Mesenteric fat pad (tissue), 1 donor: ENCODE measurements at regions not wholly inside any gene's neighbourhood (a gene's known extent, or its start where the extent isn't known, plus 50 kb on each side); places are given as distances from the start of the nearest gene placed in this dataset.

Experiments used
- DNase-seq: peaks from one replicate; pipeline ENCODE4 v3.0.0-alpha.2; 2020; ENCODE audit warnings: low spot score
- donor health status: DM: yes; HTN: yes; CAD: no.

DNA sequence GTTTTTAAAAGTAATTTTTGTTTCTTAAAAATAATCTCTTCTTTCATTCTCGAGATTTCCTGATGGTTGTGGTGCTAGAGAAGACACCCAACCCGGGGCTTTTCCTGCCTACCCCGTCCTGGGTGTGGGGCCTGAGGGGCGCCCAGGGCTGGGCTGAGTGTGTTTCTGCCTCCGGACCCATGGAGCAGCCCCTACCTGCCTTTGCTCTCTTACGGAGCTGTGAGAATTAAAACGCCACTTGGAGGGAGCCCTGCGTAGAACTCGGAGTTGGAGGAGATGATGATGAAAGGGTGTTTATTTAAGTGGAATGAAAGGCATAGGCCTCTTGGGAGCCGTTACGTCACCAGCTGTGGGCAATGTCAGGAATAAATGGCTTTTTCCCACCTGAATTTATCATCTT, 261.8 kb upstream of the SHH start:
- DNase-seq = no peak

DNA sequence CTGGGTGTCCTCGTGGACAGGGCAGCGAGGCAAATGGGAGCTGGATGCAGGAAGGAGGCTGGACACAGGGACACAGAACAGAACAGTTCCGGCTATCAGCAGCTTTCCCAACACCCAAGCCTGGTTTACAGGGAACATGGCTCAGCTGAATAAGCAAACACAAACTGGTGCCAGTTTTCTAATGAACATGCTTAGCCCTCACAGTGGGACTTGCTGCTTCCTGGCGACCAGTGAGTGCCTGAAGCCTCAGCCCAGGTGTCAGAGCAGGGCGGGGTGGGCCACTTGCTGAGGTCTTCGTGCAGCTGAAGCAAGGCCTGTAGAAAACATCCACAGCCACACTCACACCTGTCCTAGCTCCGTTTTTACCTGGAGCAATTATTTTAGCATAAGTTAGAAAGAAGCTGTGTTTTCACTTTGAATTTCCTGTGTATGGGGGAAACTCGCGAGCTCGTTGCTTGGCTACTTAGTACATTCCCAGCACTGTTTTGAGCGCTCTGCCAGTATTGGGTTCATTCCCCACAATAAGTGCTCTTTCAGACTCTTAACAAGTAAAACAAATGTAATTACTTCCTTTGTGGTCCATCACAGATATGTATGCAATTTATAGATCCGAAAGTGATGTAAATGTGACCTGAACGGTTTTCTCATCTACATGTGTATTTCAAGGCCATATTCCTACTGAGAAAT, 261.2 kb upstream of the SHH start:
- DNase-seq = no peak

- DNase-seq = peak; percentile 74
Observed at GRCh38 chr7:156071612-156072011, 259.3 kb upstream of the SHH start.

- DNase-seq = peak; percentile 64
Observed at GRCh38 chr7:156069891-156070290, 257.6 kb upstream of the SHH start.

DNA sequence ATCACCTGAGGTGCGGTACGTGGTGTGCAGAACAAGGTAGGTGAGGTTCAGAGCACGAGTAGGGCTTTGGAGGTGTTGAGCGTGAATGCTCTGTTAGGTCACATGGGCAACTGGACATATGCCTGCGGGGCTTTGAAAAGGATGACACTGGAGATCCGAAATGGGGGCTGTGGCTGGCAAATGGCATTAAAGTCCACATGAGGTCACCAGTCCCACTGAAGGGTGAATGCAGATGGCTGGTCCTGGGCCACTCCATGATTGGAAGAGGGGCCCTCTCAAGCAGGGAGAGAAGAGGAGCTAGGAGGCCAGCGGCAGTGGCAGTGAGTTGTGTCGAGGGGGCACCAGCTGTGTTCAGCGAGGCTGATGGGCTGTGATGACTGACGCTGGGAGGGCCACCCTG, 254.9 kb upstream of the SHH start:
- peak; percentile 80 for DNase-seq

DNA sequence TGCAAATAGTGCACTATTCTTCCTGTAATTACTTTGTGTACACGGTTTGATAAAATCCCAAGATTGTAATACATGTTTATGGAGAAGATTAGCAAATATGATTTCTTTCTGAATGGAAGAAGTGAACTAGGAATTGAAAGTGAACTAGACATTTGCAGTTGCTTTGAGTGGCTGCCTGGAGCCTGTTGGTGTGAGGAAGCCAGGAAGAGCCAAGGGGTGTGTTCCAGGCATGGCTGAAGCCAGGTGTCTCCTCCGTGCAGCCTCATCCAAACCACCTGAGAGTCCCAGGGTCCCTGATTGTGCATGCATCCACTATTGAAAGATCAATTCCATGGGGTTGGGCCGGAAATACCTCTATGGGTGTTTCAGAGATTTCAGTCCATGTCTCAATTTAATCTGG, 253.1 kb upstream of the SHH start:
- DNase-seq = no peak

- DNase-seq = no peak
Observed at GRCh38 chr7:156064971-156065386, 252.7 kb upstream of the SHH start.

- DNase-seq = peak; percentile 85
Observed at GRCh38 chr7:156063241-156063810, 251.1 kb upstream of the SHH start.

DNA sequence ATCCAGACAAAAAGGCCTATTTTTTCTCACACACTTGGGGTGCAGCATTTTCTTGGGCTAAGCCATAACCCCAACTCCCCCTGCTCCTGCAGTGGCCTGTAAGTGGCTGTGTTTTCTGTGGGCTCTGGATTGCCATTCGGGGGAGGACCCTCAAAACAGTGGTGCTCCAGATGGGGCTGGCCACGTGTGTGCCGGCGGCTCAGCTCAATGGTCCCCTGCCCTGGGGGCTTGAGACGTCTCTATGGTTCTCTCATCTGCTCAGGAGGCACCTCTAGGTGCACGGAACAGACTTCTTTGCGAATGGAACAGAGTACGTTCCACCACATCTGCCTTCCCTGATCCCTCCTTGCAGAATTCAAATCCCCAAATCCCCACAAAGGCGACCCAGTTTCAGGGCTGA, 250.0 kb upstream of the SHH start:
- DNase-seq = peak; percentile 41

GRCh38 chr7:156061689-156062255, 249.5 kb upstream of the SHH start:
- DNase-seq = peak; percentile 72

DNA sequence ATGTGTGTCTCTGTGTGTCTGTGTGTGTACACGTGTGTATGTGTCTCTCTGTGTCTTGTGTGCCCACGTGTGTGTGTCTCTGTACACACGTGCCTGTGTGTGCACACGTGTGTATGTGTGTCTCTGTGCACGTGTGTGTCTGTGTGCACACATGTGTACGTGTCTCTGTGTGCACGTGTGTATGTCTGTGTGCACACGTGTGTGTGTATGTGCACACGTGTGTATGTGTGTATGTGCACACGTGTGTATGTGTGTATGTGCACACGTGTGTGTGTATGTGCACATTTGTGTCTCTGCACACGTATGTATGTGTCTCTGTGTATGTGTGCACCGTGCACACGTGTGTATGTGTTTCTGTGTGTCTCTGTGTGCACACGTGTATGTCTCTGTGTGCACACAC, 248.7 kb upstream of the SHH start:
- DNase-seq = no peak

GRCh38 chr7:156059369-156059768, 247.1 kb upstream of the SHH start:
- no peak for DNase-seq

GRCh38 chr7:156058248-156058647, 246.0 kb upstream of the SHH start:
- DNase-seq = no peak

GRCh38 chr7:156056534-156056933, 244.3 kb upstream of the SHH start:
- DNase-seq = peak; percentile 68

DNA sequence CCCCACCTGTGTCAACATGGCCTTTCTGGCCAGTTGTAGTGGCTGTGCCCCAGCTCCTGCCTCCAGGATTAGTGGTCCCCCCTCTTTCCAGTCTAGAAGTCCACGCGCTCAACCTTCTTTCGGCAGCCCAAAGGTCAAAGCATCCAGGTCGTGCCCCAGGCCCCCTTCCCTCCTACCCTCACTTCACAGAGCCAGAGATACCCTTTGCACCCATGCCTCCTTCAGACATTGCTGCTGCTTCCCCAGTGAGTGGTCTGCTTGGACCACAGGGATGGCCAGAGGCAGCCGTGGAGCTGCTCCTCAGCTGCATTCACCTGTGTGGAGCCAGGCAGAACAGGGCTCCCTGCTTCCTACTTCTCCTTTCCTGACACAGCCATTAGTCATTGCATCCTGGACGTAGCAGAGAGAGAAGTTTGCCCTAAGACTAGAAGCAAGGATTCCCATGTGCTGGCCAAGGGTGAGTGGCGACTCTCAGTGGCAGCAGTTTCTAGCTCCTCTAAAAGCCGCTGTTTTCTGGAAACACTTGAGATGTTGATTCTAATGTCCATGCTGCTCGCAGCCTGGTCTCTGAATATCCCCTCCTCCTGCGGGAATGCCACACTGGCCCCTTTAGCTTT, 243.1 kb upstream of the SHH start:
- DNase-seq = peak; percentile 62

- DNase-seq = no peak
Observed at GRCh38 chr7:156051884-156052283, 239.6 kb upstream of the SHH start.

DNA sequence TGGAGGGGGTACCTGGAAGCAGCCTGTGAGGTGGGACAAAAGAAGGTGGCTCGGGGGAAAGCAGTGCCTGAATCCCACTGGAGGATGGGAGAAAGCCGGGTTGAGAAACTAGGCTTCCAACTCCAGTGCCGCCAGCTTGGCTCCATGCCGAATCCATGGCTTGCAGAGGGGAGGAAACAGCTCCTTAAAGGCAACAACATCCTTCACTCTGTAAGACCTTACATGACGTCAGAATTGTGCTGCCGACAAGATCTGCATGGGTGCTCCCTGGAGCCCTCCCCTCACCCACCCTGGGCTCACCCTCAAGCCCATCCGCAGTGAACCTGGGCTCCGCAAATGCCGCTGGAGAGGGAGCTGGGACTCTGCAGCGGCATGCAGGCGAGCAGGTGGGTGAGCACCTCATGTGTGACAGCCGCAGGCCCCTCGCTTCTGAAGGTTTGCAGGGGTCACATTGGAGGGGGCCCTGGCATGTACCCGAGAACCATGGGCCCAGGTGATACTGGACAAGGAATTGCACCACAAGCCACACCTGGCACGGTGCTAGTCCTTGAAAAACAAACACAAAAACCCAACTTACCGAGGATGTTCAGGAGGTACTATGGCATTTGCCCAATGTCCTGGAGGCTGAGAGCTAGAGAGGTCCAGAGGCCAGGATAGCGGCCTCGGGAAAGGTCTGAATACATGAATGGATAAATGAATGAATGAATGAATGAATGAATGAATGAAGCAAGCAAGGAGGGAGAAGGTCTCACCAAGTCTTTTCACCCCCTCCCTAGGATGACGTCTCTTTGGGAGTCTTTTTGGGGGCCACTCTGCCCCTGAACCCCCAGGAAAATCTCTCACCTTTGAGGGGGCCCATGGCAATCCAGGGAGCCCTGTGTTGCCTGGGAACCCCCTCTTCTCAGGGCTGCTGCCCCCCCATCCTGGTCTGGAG, 238.6 kb upstream of the SHH start:
- peak; percentile 49 for DNase-seq

DNA sequence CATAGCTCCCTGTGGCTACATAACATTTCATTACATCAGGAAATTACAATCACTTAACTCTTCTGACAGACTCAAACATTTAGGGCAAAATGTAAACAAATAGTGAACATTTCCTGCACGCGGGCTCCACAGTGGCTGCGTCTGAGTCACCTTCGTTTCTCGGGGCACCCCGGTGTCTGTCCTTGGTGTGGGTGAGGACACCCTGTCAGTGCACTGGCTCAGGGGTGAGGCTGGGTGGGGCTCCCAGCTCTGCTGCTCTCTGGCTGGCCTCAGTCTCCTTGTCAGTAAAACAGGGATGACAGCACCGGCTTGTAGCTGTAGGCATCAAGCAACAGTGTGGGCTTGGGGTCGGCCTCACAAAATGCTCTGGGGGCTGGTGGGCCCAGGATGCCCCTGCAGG, 237.1 kb upstream of the SHH start:
- DNase-seq = peak; percentile 69

DNA sequence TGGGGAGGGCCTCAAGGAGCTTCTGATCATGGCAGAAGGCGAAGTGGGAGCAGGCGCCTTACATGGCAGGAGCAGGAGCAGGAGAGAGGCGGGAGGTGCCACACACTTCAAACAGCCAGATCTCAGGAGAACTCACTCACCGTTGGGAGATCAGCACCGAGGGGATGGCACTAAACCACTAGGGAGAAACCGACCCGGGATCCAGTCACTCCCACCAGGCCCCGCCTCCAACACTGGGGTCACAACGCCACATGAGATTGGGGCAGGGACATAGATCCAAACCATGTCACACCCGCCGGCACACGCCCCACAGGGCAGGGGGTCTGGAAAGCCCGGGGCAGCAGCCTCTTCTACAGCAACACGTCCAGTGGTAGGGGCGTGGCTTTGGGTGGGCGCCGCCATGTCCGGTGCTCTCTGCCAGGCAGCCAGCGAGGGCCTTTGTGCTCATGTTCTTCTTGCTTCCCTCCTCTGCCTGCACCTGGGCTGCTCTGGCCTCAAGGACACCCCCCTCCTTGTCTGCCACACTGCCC, 233.8 kb upstream of the SHH start:
- peak; percentile 64 for DNase-seq

DNA sequence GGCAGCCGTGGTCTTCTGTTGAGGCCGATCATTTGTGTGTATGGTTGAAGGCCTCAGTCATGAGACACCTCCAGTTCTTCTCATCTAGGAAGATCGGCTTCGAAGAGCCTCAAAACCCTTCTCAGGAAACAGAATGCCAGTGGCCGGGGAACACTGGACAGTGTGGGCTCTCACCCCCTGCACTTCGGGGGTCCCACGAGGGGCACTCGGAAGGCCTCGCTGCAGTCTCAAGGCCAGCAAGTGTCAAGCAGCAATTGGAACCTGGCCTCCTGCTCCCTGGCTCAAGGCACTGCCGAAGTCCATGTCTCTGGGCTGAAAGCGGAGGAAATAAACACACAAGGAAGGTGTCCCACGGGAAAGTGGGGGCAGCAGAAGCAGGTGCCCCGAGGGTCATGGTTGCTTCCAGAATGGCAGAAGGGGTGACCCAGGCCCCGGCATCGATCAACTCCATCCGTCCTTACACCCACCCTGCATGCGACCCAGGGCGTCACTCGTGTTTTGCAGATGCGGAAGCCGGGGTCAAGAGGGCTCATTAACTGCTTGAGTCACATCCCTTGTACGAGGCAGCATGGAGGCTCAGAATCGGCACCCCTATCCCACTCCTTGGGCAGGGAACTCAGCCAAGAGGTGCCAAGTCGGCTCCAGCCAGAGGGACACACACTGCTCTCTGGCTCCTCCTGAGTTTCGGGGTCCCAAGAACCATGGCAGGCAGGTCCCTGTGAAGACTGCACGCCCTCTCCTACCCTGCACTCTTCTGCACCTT, 231.3 kb upstream of the SHH start:
- peak; percentile 85 for DNase-seq
